Ascending aorta (tissue), 2 donors: ENCODE measurements at regions not wholly inside any gene's neighbourhood (a gene's known extent, or its start where the extent isn't known, plus 50 kb on each side); places are given as distances from the start of the nearest gene placed in this dataset.

ENCODE experiments used
- DNase-seq, 2 donors: peaks; one replicate each; pipeline ENCODE4 v3.0.0-alpha.2; 2019; ENCODE audit warnings: low spot score in 2 of 2
- H3K27ac ChIP-seq, 2 donors: fragments of 200-600 bp; sonication (generic); one replicate each; pipeline ENCODE4 v1.5.1; 2016 to 2017; ENCODE audit warnings: mild to moderate bottlenecking in 1 of 2
- H3K27me3 ChIP-seq: fragments of 200-600 bp; sonication (generic); one replicate; pipeline ENCODE4 v1.5.1; 2017
- H3K36me3 ChIP-seq, 2 donors: fragments of 200-600 bp; sonication (generic); one replicate each; pipeline ENCODE4 v1.5.1; 2016
- H3K4me1 ChIP-seq, 2 donors: fragments of 200-600 bp; sonication (generic); one replicate each; pipeline ENCODE4 v1.5.1; 2016 to 2017; ENCODE audit warnings: mild to moderate bottlenecking in 1 of 2
- H3K4me3 ChIP-seq, 2 donors: fragments of 200-600 bp; sonication (generic); one replicate each; pipeline ENCODE4 v1.5.1; 2016 to 2017; ENCODE audit warnings: mild to moderate bottlenecking in 1 of 2
- H3K9me3 ChIP-seq, 2 donors: fragments of 200-600 bp; sonication (generic); one replicate each; pipeline ENCODE4 v1.5.1; 2016
- CTCF ChIP-seq, 3 experiments: fragments of 200-600 bp in 2 of 3; fragments of 450-650 bp in 1 of 3; sonication (generic) in 2 of 3; IDR thresholded peaks; one replicate each; pipeline ENCODE4 v1.5.1; 2016 to 2019; ENCODE audit warnings: antibody characterized with exemption in 3 of 3, mild to moderate bottlenecking in 1 of 3, moderate library complexity in 1 of 3
- intact Hi-C: fragments of 100-400 bp; cut with DNase I; formaldehyde crosslinking; loops from one replicate; pipeline ENCODE4 v1.15.1; 2023

GRCh38 chr11:79678780-79679452 lies 238.1 kb upstream of the TENM4 start:
- H3K4me1 ChIP-seq: no peaks in the 10 kb centered on the region
- no peak for DNase-seq
- intact Hi-C loops: no loop called here
- no peak for TF ChIP-seq CTCF (IDR thresholded peaks at IDR 0.05)
- H3K9me3 ChIP-seq: no peaks in the 10 kb centered on the region
- no peak overlapping the region for H3K27ac ChIP-seq
- no peak overlapping the region for H3K4me3 ChIP-seq
- H3K27me3 ChIP-seq: no peaks in the 10 kb centered on the region
- no peaks in the 10 kb centered on the region for H3K36me3 ChIP-seq

- H3K27ac ChIP-seq: no peak overlapping the region
- H3K9me3 ChIP-seq: no peaks in the 10 kb centered on the region
- DNase-seq: no peak
- no peaks in the 10 kb centered on the region for H3K27me3 ChIP-seq
- no peak for TF ChIP-seq CTCF (IDR thresholded peaks at IDR 0.05)
- H3K36me3 ChIP-seq: no peaks in the 10 kb centered on the region
- H3K4me3 ChIP-seq: no peak overlapping the region
- intact Hi-C loops: no loop called here
- H3K4me1 ChIP-seq: no peaks in the 10 kb centered on the region
Measured at GRCh38 chr11:79676396-79676795, 235.6 kb upstream of the TENM4 start.

- DNase-seq: no peak
- H3K4me1 ChIP-seq: no peaks in the 10 kb centered on the region
- no peaks in the 10 kb centered on the region for H3K27me3 ChIP-seq
- no peaks in the 10 kb centered on the region for H3K9me3 ChIP-seq
- no peak overlapping the region for H3K27ac ChIP-seq
- H3K4me3 ChIP-seq: no peak overlapping the region
- TF ChIP-seq CTCF (IDR thresholded peaks at IDR 0.05): no peak
- intact Hi-C loops: no loop called here
- H3K36me3 ChIP-seq: no peaks in the 10 kb centered on the region
Measured at GRCh38 chr11:79675081-79675480, 234.3 kb upstream of the TENM4 start.

- DNase-seq: no peak
- Histone ChIP-seq H3K27ac (no peak overlapping the region), H3K4me3 (no peak overlapping the region), H3K27me3 (no peaks in the 10 kb centered on the region), H3K4me1 (no peaks in the 10 kb centered on the region), H3K9me3 (no peaks in the 10 kb centered on the region), H3K36me3 (no peaks in the 10 kb centered on the region)
- no peak for TF ChIP-seq CTCF (IDR thresholded peaks at IDR 0.05)
- intact Hi-C loops: no loop called here
Measured at GRCh38 chr11:79672786-79673185, 232.0 kb upstream of the TENM4 start.

GRCh38 chr11:79671401-79671800 lies 230.6 kb upstream of the TENM4 start:
- intact Hi-C loops: no loop called here
- no peaks in the 10 kb centered on the region for H3K4me1 ChIP-seq
- no peaks in the 10 kb centered on the region for H3K9me3 ChIP-seq
- H3K36me3 ChIP-seq: no peaks in the 10 kb centered on the region
- no peak for TF ChIP-seq CTCF (IDR thresholded peaks at IDR 0.05)
- DNase-seq: no peak
- H3K27me3 ChIP-seq: no peaks in the 10 kb centered on the region
- no peak overlapping the region for H3K27ac ChIP-seq
- H3K4me3 ChIP-seq: no peak overlapping the region

- no peak overlapping the region for H3K27ac ChIP-seq
- H3K9me3 ChIP-seq: no peaks in the 10 kb centered on the region
- no peak for DNase-seq
- no peak overlapping the region for H3K4me3 ChIP-seq
- TF ChIP-seq CTCF (IDR thresholded peaks at IDR 0.05): no peak
- no peaks in the 10 kb centered on the region for H3K4me1 ChIP-seq
- intact Hi-C loops: no loop called here
- no peaks in the 10 kb centered on the region for H3K36me3 ChIP-seq
- no peaks in the 10 kb centered on the region for H3K27me3 ChIP-seq
Measured at GRCh38 chr11:79670882-79671281, 230.1 kb upstream of the TENM4 start.
